IMR-90 (cell line): ENCODE measurements at regions not wholly inside any gene's neighbourhood (a gene's known extent, or its start where the extent isn't known, plus 50 kb on each side); places are given as distances from the start of the nearest gene placed in this dataset.

Source experiments
- ATAC-seq: fragments of 200-7000 bp; cut with Tn5 transposase; 2 replicates; pipeline ENCODE4 v1.9.1; 2020; ENCODE audit warnings: low read depth, mild to moderate bottlenecking, moderate library complexity
- BruUV-seq: library from RNA; stranded (reverse); fragments of 400-500 nt; replicated peaks from 2 replicates; lab custom pipeline; 2021; lab: Mats Ljungman, UMichigan
- CTCF ChIA-PET: fragments of 300-600 bp; formaldehyde crosslinking; extraction: SDS; loops from one replicate; lab custom pipeline; 2021; ENCODE audit warnings: antibody characterized with exemption; lab: Yijun Ruan, JAX
- POLR2A ChIA-PET: fragments of 300-600 bp; sonication (Branson Sonifier 250); formaldehyde crosslinking; loops from one replicate; lab custom pipeline; 2022; ENCODE audit warnings: antibody characterized with exemption; ENCODE audit not compliant: unreplicated experiment; lab: Charles Lee
- DNase-seq: peaks from one replicate; pipeline ENCODE4 v3.0.0; 2013
- H2AFZ ChIP-seq: replicated peaks from 2 replicates; pipeline ENCODE3; 2013; ENCODE audit warnings: low read length, mild to moderate bottlenecking; ENCODE audit not compliant: poor library complexity
- H2AK5ac ChIP-seq: 2 replicates; pipeline ENCODE4 v1.6.1; 2013; ENCODE audit warnings: low read depth, low read length, inconsistent platforms
- H2AK9ac ChIP-seq: replicated peaks from 2 replicates; pipeline ENCODE3; 2013; ENCODE audit warnings: mild to moderate bottlenecking, low read depth, low read length, moderate library complexity; ENCODE audit not compliant: poor library complexity
- H2BK120ac ChIP-seq: 2 replicates; pipeline ENCODE4 v1.6.1; 2013; ENCODE audit warnings: low read depth, low read length, inconsistent platforms
- H2BK15ac ChIP-seq: 3 replicates; pipeline ENCODE4 v1.6.1; 2013; ENCODE audit warnings: low read depth, low read length, inconsistent platforms
- H2BK20ac ChIP-seq: 2 replicates; pipeline ENCODE4 v1.6.1; 2013; ENCODE audit warnings: low read depth, mild to moderate bottlenecking, inconsistent platforms, low read length, moderate library complexity
- H2BK5ac ChIP-seq: 2 replicates; pipeline ENCODE4 v1.6.1; 2013; ENCODE audit warnings: mild to moderate bottlenecking, low read depth, low read length, inconsistent platforms; ENCODE audit not compliant: poor library complexity, severe bottlenecking
- H3K14ac ChIP-seq: replicated peaks from 2 replicates; pipeline ENCODE4 v1.6.1; 2013; ENCODE audit warnings: low read depth, low read length, inconsistent platforms
- H3K18ac ChIP-seq: 2 replicates; pipeline ENCODE4 v1.6.1; 2013; ENCODE audit warnings: low read depth, low read length, control low read depth
- H3K23ac ChIP-seq: 2 replicates; pipeline ENCODE4 v1.6.1; 2013; ENCODE audit warnings: low read depth, low read length, inconsistent platforms
- H3K27ac ChIP-seq: 2 replicates; pipeline ENCODE4 v1.5.1; 2013; ENCODE audit warnings: mild to moderate bottlenecking, control low read depth, low read length; ENCODE audit not compliant: insufficient read depth
- H3K27me3 ChIP-seq: 2 replicates; pipeline ENCODE4 v1.6.1; 2013; ENCODE audit warnings: low read length; ENCODE audit not compliant: control insufficient read depth, insufficient read depth
- H3K36me3 ChIP-seq: 2 replicates; pipeline ENCODE4 v1.6.1; 2013; ENCODE audit warnings: low read length, mixed read lengths; ENCODE audit not compliant: control insufficient read depth, insufficient read depth
- H3K4ac ChIP-seq: 2 replicates; pipeline ENCODE4 v1.6.1; 2013; ENCODE audit warnings: low read depth, low read length, inconsistent platforms
- H3K4me1 ChIP-seq: 2 replicates; pipeline ENCODE4 v1.6.1; 2013; ENCODE audit warnings: low read length, mixed read lengths; ENCODE audit not compliant: control insufficient read depth, insufficient read depth
- H3K4me2 ChIP-seq: 2 replicates; pipeline ENCODE4 v1.6.1; 2013; ENCODE audit warnings: low read depth, mild to moderate bottlenecking, control low read depth, low read length, moderate library complexity
- H3K4me3 ChIP-seq: 2 replicates; pipeline ENCODE4 v1.5.1; 2013; ENCODE audit warnings: low read depth, mild to moderate bottlenecking, control low read depth, low read length, moderate library complexity; ENCODE audit not compliant: insufficient read depth
- H3K56ac ChIP-seq: 2 replicates; pipeline ENCODE4 v1.6.1; 2013; ENCODE audit warnings: low read length, inconsistent platforms; ENCODE audit not compliant: insufficient read depth; ENCODE audit errors: extremely low read depth
- H3K79me1 ChIP-seq, 2 experiments: 2 replicates each; pipeline ENCODE4 v1.6.1; 2013; ENCODE audit warnings: low read length in 2 of 2, inconsistent platforms in 1 of 2, low read depth in 1 of 2
- H3K9ac ChIP-seq: 2 replicates; pipeline ENCODE4 v1.6.1; 2013; ENCODE audit warnings: low read depth, low read length, control low read depth
- H3K9me1 ChIP-seq: 2 replicates; pipeline ENCODE4 v1.6.1; 2013; ENCODE audit warnings: low read length, inconsistent platforms; ENCODE audit not compliant: insufficient read depth
- H3K9me3 ChIP-seq: 2 replicates; pipeline ENCODE4 v1.6.1; 2013; ENCODE audit warnings: low read length; ENCODE audit not compliant: control insufficient read depth, insufficient read depth
- H4K20me1 ChIP-seq: 2 replicates; pipeline ENCODE4 v1.6.1; 2013; ENCODE audit warnings: low read length, inconsistent platforms; ENCODE audit not compliant: insufficient read depth
- H4K5ac ChIP-seq: 2 replicates; pipeline ENCODE4 v1.6.1; 2013; ENCODE audit warnings: mild to moderate bottlenecking, low read depth, low read length, control low read depth
- H4K8ac ChIP-seq, 2 experiments: 2 replicates each; pipeline ENCODE4 v1.6.1; 2013; ENCODE audit warnings: low read depth in 2 of 2, low read length in 2 of 2, control low read depth in 1 of 2, inconsistent platforms in 1 of 2
- H4K91ac ChIP-seq: 2 replicates; pipeline ENCODE4 v1.6.1; 2013; ENCODE audit warnings: low read depth, low read length, inconsistent platforms; ENCODE audit not compliant: insufficient read depth
- NFE2L2 ChIP-seq: fragments of 150-350 bp; IDR thresholded peaks from 2 replicates; pipeline ENCODE4 v1.6.1; 2016; ENCODE audit warnings: low read depth, mild to moderate bottlenecking, low read length
- WGBS, 2 experiments: methylation state at CpG; one replicate each; pipeline versions ENCODE4 v1.1.5 to v1.1.7; 2013; ENCODE audit warnings: missing lambda C conversion rate in 2 of 2; ENCODE audit not compliant: insufficient read length in 1 of 2; ENCODE audit errors: extremely low coverage in 2 of 2; 5-methylcytosine and 5-hydroxymethylcytosine counted together
- dilution Hi-C: fragments of 300-500 bp; cut with HindIII; formaldehyde crosslinking; loops from one replicate; pipeline ENCODE4 v1.14.3; 2018; ENCODE audit warnings: low sequenced_read_pairs; ENCODE audit not compliant: unreplicated experiment
- in situ Hi-C: fragments of 300-500 bp; cut with MboI; formaldehyde crosslinking; loops from 3 replicates; pipeline ENCODE4 v1.14.3; 2019; ENCODE audit warnings: low sequenced_read_pairs, inconsistent platforms, mixed read lengths
- intact Hi-C: fragments of 100-400 bp; cut with micrococcal nuclease; formaldehyde crosslinking; loops from 2 replicates; pipeline ENCODE4 v1.10.0; 2022

- no peak overlapping the region for H3K23ac ChIP-seq
- TF ChIP-seq NFE2L2: no peak
- no peak overlapping the region for H3K4me2 ChIP-seq
- no CpG with 5 or more reads among the region's 3 CpGs for WGBS, 2 experiments
- no peak overlapping the region for H3K4ac ChIP-seq
- no peak overlapping the region for H3K27ac ChIP-seq
- no TSS peak for BruUV-seq
- H2BK120ac ChIP-seq: no peak overlapping the region
- ATAC-seq (no peak), DNase-seq (no peak)
- H2BK5ac ChIP-seq: no peak overlapping the region
- dilution Hi-C loops (no loop called here), intact Hi-C loops (no loop called here), in situ Hi-C loops (no loop called here)
- ChIA-PET POLR2A (no interaction called here), CTCF (no interaction called here)
- H4K20me1 ChIP-seq: no peaks in the 10 kb centered on the region
- H3K14ac ChIP-seq: no peak overlapping the region
- no peak overlapping the region for H3K4me3 ChIP-seq
- H2AFZ ChIP-seq: no peak overlapping the region
- no peak overlapping the region for H2AK5ac ChIP-seq
- H3K36me3 ChIP-seq: no peaks in the 10 kb centered on the region
- no peak overlapping the region for H4K5ac ChIP-seq
- H3K79me1 ChIP-seq: no peaks in the 10 kb centered on the region
- no peak overlapping the region for H3K18ac ChIP-seq
- H3K9me3 ChIP-seq: 0 out of 2 replicates have a peak, but pooled peaks cover 2% of the 10 kb centered on the region
- no peak overlapping the region for H2BK20ac ChIP-seq
- no peak overlapping the region for H4K8ac ChIP-seq
- no peak overlapping the region for H2AK9ac ChIP-seq
- no peak overlapping the region for H2BK15ac ChIP-seq
- H3K56ac ChIP-seq: no peak overlapping the region
- H3K4me1 ChIP-seq: no peaks in the 10 kb centered on the region
- no peak overlapping the region for H3K9ac ChIP-seq
- no peaks in the 10 kb centered on the region for H3K27me3 ChIP-seq
- H3K9me1 ChIP-seq: no peaks in the 10 kb centered on the region
- no peak overlapping the region for H4K91ac ChIP-seq
These were observed 262.1 kb downstream of the CPS1 start for GRCh38 chr2:210818473-210818872.
